Keratinocyte (primary cell): ENCODE measurements at regions not wholly inside any gene's neighbourhood (a gene's known extent, or its start where the extent isn't known, plus 50 kb on each side); places are given as distances from the start of the nearest gene placed in this dataset.

Experiments used
- DNase-seq: peaks from one replicate; pipeline ENCODE4 v3.0.0-alpha.2; 2011; ENCODE audit warnings: low read depth, missing footprints, low spot score
- FAIRE-seq: peaks from 2 replicates; lab custom pipeline; 2011; peaks lifted over from hg19 to GRCh38; lab: Jason Lieb, UNC
- H2AFZ ChIP-seq: 2 replicates; pipeline ENCODE4 v1.6.0; 2012; ENCODE audit warnings: low read length, control low read depth, inconsistent platforms; ENCODE audit not compliant: control insufficient read depth
- H3K27ac ChIP-seq: 2 replicates; pipeline ENCODE4 v1.5.1; 2011; ENCODE audit warnings: low read length; ENCODE audit not compliant: control insufficient read depth, insufficient read depth
- H3K27me3 ChIP-seq: 3 replicates; pipeline ENCODE4 v1.6.0; 2011; ENCODE audit warnings: low read length; ENCODE audit not compliant: control insufficient read depth, insufficient read depth; ENCODE audit errors: extremely low read depth
- H3K36me3 ChIP-seq, 2 experiments: 2 replicates in 1 of 2; 3 replicates in 1 of 2; pipeline ENCODE4 v1.5.1; 2011; ENCODE audit warnings: low read length in 2 of 2, mild to moderate bottlenecking in 1 of 2; ENCODE audit not compliant: control insufficient read depth in 2 of 2, insufficient read depth in 2 of 2; ENCODE audit errors: extremely low read depth in 1 of 2
- H3K4me1 ChIP-seq: 3 replicates; pipeline ENCODE4 v1.5.1; 2011; ENCODE audit warnings: low read length; ENCODE audit not compliant: control insufficient read depth, insufficient read depth; ENCODE audit errors: extremely low read depth
- H3K4me2 ChIP-seq: 3 replicates; pipeline ENCODE4 v1.6.0; 2011; ENCODE audit warnings: low read depth, low read length; ENCODE audit not compliant: control insufficient read depth, insufficient read depth; ENCODE audit errors: extremely low read depth
- H3K4me3 ChIP-seq, 3 experiments: fragments of 200-600 bp in 1 of 3; sonication (generic) in 1 of 3; 2 replicates in 2 of 3; 3 replicates in 1 of 3; pipeline ENCODE4 v1.5.1; 2011 to 2016; ENCODE audit warnings: low read length in 3 of 3, mild to moderate bottlenecking in 3 of 3, control low read depth in 2 of 3, inconsistent platforms in 1 of 3, low read depth in 1 of 3, mixed read lengths in 1 of 3, mixed run types in 1 of 3, moderate library complexity in 1 of 3; ENCODE audit not compliant: control insufficient read depth in 2 of 3, insufficient read depth in 2 of 3; ENCODE audit errors: extremely low read depth in 1 of 3
- H3K79me2 ChIP-seq: 2 replicates; pipeline ENCODE4 v1.6.0; 2012; ENCODE audit warnings: low read length; ENCODE audit not compliant: control insufficient read depth, insufficient read depth
- H3K9ac ChIP-seq: 3 replicates; pipeline ENCODE4 v1.6.0; 2011; ENCODE audit warnings: low read length; ENCODE audit not compliant: control insufficient read depth, insufficient read depth; ENCODE audit errors: extremely low read depth
- H3K9me1 ChIP-seq: 3 replicates; pipeline ENCODE4 v1.6.0; 2011; ENCODE audit warnings: low read length; ENCODE audit not compliant: control insufficient read depth, insufficient read depth; ENCODE audit errors: extremely low read depth
- H3K9me3 ChIP-seq: 2 replicates; pipeline ENCODE4 v1.5.1; 2012; ENCODE audit warnings: low read depth, low read length; ENCODE audit not compliant: control insufficient read depth
- H4K20me1 ChIP-seq: 3 replicates; pipeline ENCODE4 v1.6.0; 2011; ENCODE audit warnings: low read length; ENCODE audit not compliant: control insufficient read depth, insufficient read depth; ENCODE audit errors: extremely low read depth
- EZH2 ChIP-seq: IDR thresholded peaks from one replicate; pipeline ENCODE4 v1.6.1; 2012; ENCODE audit warnings: inconsistent platforms, mild to moderate bottlenecking, low read length, moderate library complexity
- dilution Hi-C: fragments of 300-500 bp; cut with MboI; formaldehyde crosslinking; loops from one replicate; pipeline ENCODE4 v1.7.0; 2020; ENCODE audit warnings: low sequenced_read_pairs; ENCODE audit not compliant: extremely low pct_ligation_motif_present
- TF ChIP-seq, protein P1 (sequence below), 3 experiments: IDR thresholded peaks in 1 of 3; conservative IDR thresholded peaks in 1 of 3; optimal IDR thresholded peaks in 1 of 3; 2 replicates in 2 of 3; 3 replicates in 1 of 3; pipeline versions ENCODE3 to v1.5.1; 2011; ENCODE audit warnings: low read length in 3 of 3, mild to moderate bottlenecking in 3 of 3, moderate library complexity in 2 of 3, control low read depth in 1 of 3, inconsistent platforms in 1 of 3; ENCODE audit not compliant: insufficient read depth in 2 of 3; ENCODE audit errors: extremely low read depth in 1 of 3

- dilution Hi-C loops: no loop called here
- H3K9me3 ChIP-seq: peaks cover 4% of the 10 kb centered on the region
- no peaks in the 10 kb centered on the region for H3K9me1 ChIP-seq
- no peak overlapping the region for H3K27ac ChIP-seq
- H3K4me3 ChIP-seq: no peak overlapping the region
- H3K4me1 ChIP-seq: no peaks in the 10 kb centered on the region
- H3K79me2 ChIP-seq: no peaks in the 10 kb centered on the region
- H3K4me2 ChIP-seq: no peak overlapping the region
- TF ChIP-seq EZH2: no peak
- TF ChIP-seq, protein P1, sequence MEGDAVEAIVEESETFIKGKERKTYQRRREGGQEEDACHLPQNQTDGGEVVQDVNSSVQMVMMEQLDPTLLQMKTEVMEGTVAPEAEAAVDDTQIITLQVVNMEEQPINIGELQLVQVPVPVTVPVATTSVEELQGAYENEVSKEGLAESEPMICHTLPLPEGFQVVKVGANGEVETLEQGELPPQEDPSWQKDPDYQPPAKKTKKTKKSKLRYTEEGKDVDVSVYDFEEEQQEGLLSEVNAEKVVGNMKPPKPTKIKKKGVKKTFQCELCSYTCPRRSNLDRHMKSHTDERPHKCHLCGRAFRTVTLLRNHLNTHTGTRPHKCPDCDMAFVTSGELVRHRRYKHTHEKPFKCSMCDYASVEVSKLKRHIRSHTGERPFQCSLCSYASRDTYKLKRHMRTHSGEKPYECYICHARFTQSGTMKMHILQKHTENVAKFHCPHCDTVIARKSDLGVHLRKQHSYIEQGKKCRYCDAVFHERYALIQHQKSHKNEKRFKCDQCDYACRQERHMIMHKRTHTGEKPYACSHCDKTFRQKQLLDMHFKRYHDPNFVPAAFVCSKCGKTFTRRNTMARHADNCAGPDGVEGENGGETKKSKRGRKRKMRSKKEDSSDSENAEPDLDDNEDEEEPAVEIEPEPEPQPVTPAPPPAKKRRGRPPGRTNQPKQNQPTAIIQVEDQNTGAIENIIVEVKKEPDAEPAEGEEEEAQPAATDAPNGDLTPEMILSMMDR (optimal IDR thresholded peaks at IDR 0.05 in 1 of 3, IDR thresholded peaks at IDR 0.05 in 1 of 3, conservative IDR thresholded peaks at IDR 0.05 in 1 of 3; ENCODE audit: extremely low read depth in 1 of 3, insufficient read depth in 2 of 3, low read length in 3 of 3): no peak
- H4K20me1 ChIP-seq: no peaks in the 10 kb centered on the region
- H3K9ac ChIP-seq: no peak overlapping the region
- no peaks in the 10 kb centered on the region for H3K36me3 ChIP-seq
- no peaks in the 10 kb centered on the region for H3K27me3 ChIP-seq
- DNase-seq (no peak), FAIRE-seq (no peak)
- H2AFZ ChIP-seq: no peak overlapping the region
Observed at GRCh38 chr20:43292222-43292621, 102.5 kb upstream of the PTPRT start.

DNA sequence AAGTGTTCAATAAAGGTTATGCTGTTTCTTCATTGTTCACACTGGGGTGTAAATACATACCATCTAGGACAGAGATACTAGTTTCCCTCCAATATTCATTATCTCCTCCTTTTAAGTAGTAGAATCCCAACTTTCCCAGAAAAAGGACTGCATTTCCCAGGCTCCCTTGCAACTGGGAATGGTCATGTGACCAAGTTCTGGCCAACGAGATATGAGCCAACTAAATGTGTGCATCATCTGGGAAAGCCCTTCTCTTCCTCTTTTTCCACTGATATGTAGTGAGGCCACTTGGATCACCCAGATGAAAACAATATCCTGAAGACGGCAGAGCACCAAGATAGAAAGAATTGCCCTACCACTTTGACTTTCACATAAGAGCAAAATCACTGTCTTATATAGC, 97.9 kb upstream of the PTPRT start:
- no peak overlapping the region for H3K4me2 ChIP-seq
- no peaks in the 10 kb centered on the region for H3K36me3 ChIP-seq
- H3K4me3 ChIP-seq: no peak overlapping the region
- FAIRE-seq (no peak), DNase-seq (no peak)
- no peaks in the 10 kb centered on the region for H3K27me3 ChIP-seq
- no peaks in the 10 kb centered on the region for H3K9me3 ChIP-seq
- H3K9me1 ChIP-seq: no peaks in the 10 kb centered on the region
- no peaks in the 10 kb centered on the region for H3K79me2 ChIP-seq
- H3K27ac ChIP-seq: no peak overlapping the region
- no peak overlapping the region for H3K9ac ChIP-seq
- no peaks in the 10 kb centered on the region for H4K20me1 ChIP-seq
- no peaks in the 10 kb centered on the region for H3K4me1 ChIP-seq
- TF ChIP-seq EZH2: no peak
- TF ChIP-seq, protein P1 (optimal IDR thresholded peaks at IDR 0.05 in 1 of 3, IDR thresholded peaks at IDR 0.05 in 1 of 3, conservative IDR thresholded peaks at IDR 0.05 in 1 of 3; ENCODE audit: extremely low read depth in 1 of 3, insufficient read depth in 2 of 3, low read length in 3 of 3): no peak
- no peak overlapping the region for H2AFZ ChIP-seq
- dilution Hi-C loops: no loop called here
